ENCODE measurements at regions not wholly inside any gene's neighbourhood (a gene's known extent, or its start where the extent isn't known, plus 50 kb on each side); places are given as distances from the start of the nearest gene placed in this dataset.

GRCh38 chr5:4348919-4349318 lies 753.3 kb downstream of the IRX1 start:
- no peak for DNase-seq

GRCh38 chr5:4356201-4356600 lies 760.6 kb downstream of the IRX1 start:
- DNase-seq, result no peak

- no peak for DNase-seq
Measured at GRCh38 chr5:4359847-4360246, 764.2 kb downstream of the IRX1 start.

- DNase-seq, result no peak
Measured at GRCh38 chr5:4361753-4362152, 766.1 kb downstream of the IRX1 start.

- no peak for DNase-seq
Measured at GRCh38 chr5:4362411-4362810, 766.8 kb downstream of the IRX1 start.

GRCh38 chr5:4363045-4363444 lies 767.4 kb downstream of the IRX1 start:
- DNase-seq, result no peak

GRCh38 chr5:4366628-4367027 lies 771.0 kb downstream of the IRX1 start:
- no peak for DNase-seq

- no peak for DNase-seq
Measured at GRCh38 chr5:4370218-4370617, 769.9 kb upstream of the ADAMTS16 start.

- DNase-seq, result no peak
Measured at GRCh38 chr5:4372481-4372880, 767.6 kb upstream of the ADAMTS16 start.

- DNase-seq, result no peak
Measured at GRCh38 chr5:4373051-4373820, 766.9 kb upstream of the ADAMTS16 start.

- DNase-seq, result no peak
Measured at GRCh38 chr5:4374866-4375265, 765.3 kb upstream of the ADAMTS16 start.

- DNase-seq, result no peak
Measured at GRCh38 chr5:4375640-4376039, 764.5 kb upstream of the ADAMTS16 start.

- no peak for DNase-seq
Measured at GRCh38 chr5:4383102-4383501, 757.0 kb upstream of the ADAMTS16 start.

- no peak for DNase-seq
Measured at GRCh38 chr5:4383518-4384198, 756.5 kb upstream of the ADAMTS16 start.

- DNase-seq, result no peak
Measured at GRCh38 chr5:4384649-4385048, 755.5 kb upstream of the ADAMTS16 start.

- no peak for DNase-seq
Measured at GRCh38 chr5:4386152-4386551, 754.0 kb upstream of the ADAMTS16 start.

- no peak for DNase-seq
Measured at GRCh38 chr5:4387290-4387689, 752.8 kb upstream of the ADAMTS16 start.

GRCh38 chr5:4395752-4396151 lies 744.4 kb upstream of the ADAMTS16 start:
- DNase-seq, result no peak

- no peak for DNase-seq
Measured at GRCh38 chr5:4405614-4406219, 734.4 kb upstream of the ADAMTS16 start.

GRCh38 chr5:4410151-4410550 lies 730.0 kb upstream of the ADAMTS16 start:
- no peak for DNase-seq

- no peak for DNase-seq
Measured at GRCh38 chr5:4411664-4412063, 728.5 kb upstream of the ADAMTS16 start.

- DNase-seq, result no peak
Measured at GRCh38 chr5:4413996-4414395, 726.1 kb upstream of the ADAMTS16 start.

- DNase-seq, result no peak
Measured at GRCh38 chr5:4418084-4418483, 722.0 kb upstream of the ADAMTS16 start.

GRCh38 chr5:4419281-4419680 lies 720.8 kb upstream of the ADAMTS16 start:
- DNase-seq, result no peak

Measured in left hindlimb (tissue), 1 donor.